Endodermal cell (in vitro differentiated cells): ENCODE measurements at regions not wholly inside any gene's neighbourhood (a gene's known extent, or its start where the extent isn't known, plus 50 kb on each side); places are given as distances from the start of the nearest gene placed in this dataset.

ENCODE experiments used
- DNase-seq: peaks from one replicate; pipeline ENCODE4 v3.0.0-alpha.2; 2017
- H3K27ac ChIP-seq: 2 replicates; pipeline ENCODE4 v1.5.1; 2013; ENCODE audit warnings: mild to moderate bottlenecking, low read depth, low read length, moderate library complexity
- H3K27me3 ChIP-seq: 2 replicates; pipeline ENCODE4 v1.6.1; 2013; ENCODE audit warnings: mild to moderate bottlenecking, low read length, moderate library complexity; ENCODE audit not compliant: insufficient read depth, control insufficient read depth, poor library complexity, severe bottlenecking
- H3K36me3 ChIP-seq: 2 replicates; pipeline ENCODE4 v1.7.0; 2013; ENCODE audit warnings: mild to moderate bottlenecking, low read length, moderate library complexity; ENCODE audit not compliant: control insufficient read depth, insufficient read depth
- H3K4me1 ChIP-seq: one replicate; pipeline ENCODE4 v1.7.0; 2013; ENCODE audit warnings: low read length; ENCODE audit not compliant: control insufficient read depth, insufficient read depth
- H3K4me3 ChIP-seq: 2 replicates; pipeline ENCODE4 v1.5.1; 2013; ENCODE audit warnings: mild to moderate bottlenecking, low read length, moderate library complexity
- H3K9ac ChIP-seq: 2 replicates; pipeline ENCODE4 v1.6.1; 2013; ENCODE audit warnings: mild to moderate bottlenecking, low read length, moderate library complexity; ENCODE audit not compliant: poor library complexity, severe bottlenecking; ENCODE audit errors: extremely low read depth
- H3K9me3 ChIP-seq: 2 replicates; pipeline ENCODE4 v1.6.1; 2013; ENCODE audit warnings: mild to moderate bottlenecking, low read length, moderate library complexity; ENCODE audit not compliant: control insufficient read depth
- H3K27ac Mint-ChIP-seq: 2 replicates; pipeline ENCODE4 v1.8.0; 2020; ENCODE audit warnings: mixed read lengths
- H3K27me3 Mint-ChIP-seq: 2 replicates; pipeline ENCODE4 v1.8.0; 2021; ENCODE audit warnings: mild to moderate bottlenecking, mixed read lengths; ENCODE audit not compliant: insufficient read depth
- H3K36me3 Mint-ChIP-seq: 2 replicates; pipeline ENCODE4 v1.8.0; 2020; ENCODE audit warnings: low read depth, mixed read lengths
- H3K4me1 Mint-ChIP-seq: 2 replicates; pipeline ENCODE4 v1.8.0; 2020; ENCODE audit warnings: mixed read lengths
- H3K4me3 Mint-ChIP-seq: 2 replicates; pipeline ENCODE4 v1.8.0; 2020; ENCODE audit warnings: mild to moderate bottlenecking, moderate library complexity, mixed read lengths
- H3K9me3 Mint-ChIP-seq: 2 replicates; pipeline ENCODE4 v1.8.0; 2020; ENCODE audit warnings: mild to moderate bottlenecking, mixed read lengths
- CTCF ChIP-seq: fragments of 200-600 bp; sonication (generic); conservative IDR thresholded peaks from 2 replicates; pipeline ENCODE4 v1.5.0; 2021; ENCODE audit warnings: antibody characterized with exemption, mild to moderate bottlenecking
- WGBS, 2 experiments: methylation state at CpG; one replicate each; pipeline versions ENCODE4 v1.1.5 to v1.1.7; 2013; ENCODE audit warnings: missing lambda C conversion rate in 2 of 2, mixed read lengths in 1 of 2; ENCODE audit not compliant: insufficient coverage in 1 of 2, insufficient read length in 1 of 2; 5-methylcytosine and 5-hydroxymethylcytosine counted together

- Mint-ChIP-seq H3K27ac (no peak overlapping the region), H3K4me3 (no peak overlapping the region), H3K27me3 (no peaks in the 10 kb centered on the region), H3K36me3 (no peaks in the 10 kb centered on the region), H3K4me1 (peaks cover 3% of the 10 kb centered on the region), H3K9me3 (no peaks in the 10 kb centered on the region)
- WGBS, 2 experiments: 96 to 100% methylated on average over 2 to 4 of the region's 4 CpGs
- H3K4me3 ChIP-seq: no peak overlapping the region
- no peaks in the 10 kb centered on the region for H3K27me3 ChIP-seq
- TF ChIP-seq CTCF: no peak
- no peaks in the 10 kb centered on the region for H3K4me1 ChIP-seq
- DNase-seq: no peak
- H3K27ac ChIP-seq: no peak overlapping the region
- H3K36me3 ChIP-seq: no peaks in the 10 kb centered on the region
- peaks cover under 1% of the 10 kb centered on the region for H3K9me3 ChIP-seq
- H3K9ac ChIP-seq: no peak overlapping the region
These were observed 110.4 kb downstream of the CDC42EP3 start for GRCh38 chr2:37560863-37561614.

DNA sequence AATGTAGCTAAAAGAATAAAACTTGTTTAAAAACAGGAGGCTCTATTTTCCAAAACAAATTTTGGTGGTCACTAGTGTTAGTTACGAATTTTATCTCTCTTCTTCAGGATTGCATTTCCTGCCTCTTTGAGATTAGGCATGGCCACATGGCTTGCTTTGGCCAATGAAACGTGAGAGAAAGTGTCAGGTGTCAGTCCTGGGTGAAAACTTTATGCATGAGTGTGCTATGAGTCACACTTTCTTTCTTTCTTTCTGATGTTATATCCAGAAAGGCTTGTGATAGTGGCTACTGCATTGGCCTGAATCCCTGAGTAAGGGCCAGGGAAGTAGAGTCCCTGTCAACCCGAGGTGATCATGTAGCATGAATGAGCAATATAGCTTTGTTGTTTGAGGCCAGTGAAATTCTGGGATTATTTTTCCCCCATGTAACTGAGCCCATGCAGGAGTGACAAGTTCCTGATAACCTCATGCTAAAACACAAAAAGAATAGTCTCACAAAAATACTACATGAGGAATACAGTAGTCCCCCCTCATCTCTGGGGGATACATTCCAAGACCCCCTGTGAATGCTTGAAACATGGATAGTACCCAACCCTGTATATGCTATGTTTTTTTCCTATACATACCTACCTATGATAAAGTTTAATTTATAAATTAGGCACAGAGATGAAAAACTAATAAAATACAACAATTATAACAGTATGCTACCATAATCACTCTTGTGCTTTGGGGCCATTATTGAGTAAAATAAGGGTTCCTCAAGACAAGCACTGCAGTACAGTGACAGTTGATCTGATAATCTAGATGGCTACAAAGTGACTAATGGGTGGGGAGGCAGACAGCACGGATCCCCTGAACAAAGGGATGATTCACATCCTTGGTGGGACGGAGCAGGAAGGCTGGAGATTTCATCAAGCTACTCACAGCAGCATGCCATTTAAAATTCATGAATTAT, 109.5 kb downstream of the CDC42EP3 start:
- peaks cover 6% of the 10 kb centered on the region for H3K9me3 Mint-ChIP-seq
- H3K4me3 Mint-ChIP-seq: no peak overlapping the region
- Histone ChIP-seq H3K4me3 (no peak overlapping the region), H3K27ac (no peak overlapping the region), H3K4me1 (no peaks in the 10 kb centered on the region), H3K36me3 (no peaks in the 10 kb centered on the region), H3K9me3 (peaks cover 7% of the 10 kb centered on the region), H3K9ac (no peak overlapping the region), H3K27me3 (no peaks in the 10 kb centered on the region)
- TF ChIP-seq CTCF: no peak
- WGBS, 2 experiments: 73 to 81% methylated on average over 2 to 5 of the region's 5 CpGs
- peaks cover 6% of the 10 kb centered on the region for H3K4me1 Mint-ChIP-seq
- DNase-seq: peak; percentile 62
- H3K36me3 Mint-ChIP-seq: peaks cover 4% of the 10 kb centered on the region
- no peaks in the 10 kb centered on the region for H3K27me3 Mint-ChIP-seq
- no peak overlapping the region for H3K27ac Mint-ChIP-seq

DNA sequence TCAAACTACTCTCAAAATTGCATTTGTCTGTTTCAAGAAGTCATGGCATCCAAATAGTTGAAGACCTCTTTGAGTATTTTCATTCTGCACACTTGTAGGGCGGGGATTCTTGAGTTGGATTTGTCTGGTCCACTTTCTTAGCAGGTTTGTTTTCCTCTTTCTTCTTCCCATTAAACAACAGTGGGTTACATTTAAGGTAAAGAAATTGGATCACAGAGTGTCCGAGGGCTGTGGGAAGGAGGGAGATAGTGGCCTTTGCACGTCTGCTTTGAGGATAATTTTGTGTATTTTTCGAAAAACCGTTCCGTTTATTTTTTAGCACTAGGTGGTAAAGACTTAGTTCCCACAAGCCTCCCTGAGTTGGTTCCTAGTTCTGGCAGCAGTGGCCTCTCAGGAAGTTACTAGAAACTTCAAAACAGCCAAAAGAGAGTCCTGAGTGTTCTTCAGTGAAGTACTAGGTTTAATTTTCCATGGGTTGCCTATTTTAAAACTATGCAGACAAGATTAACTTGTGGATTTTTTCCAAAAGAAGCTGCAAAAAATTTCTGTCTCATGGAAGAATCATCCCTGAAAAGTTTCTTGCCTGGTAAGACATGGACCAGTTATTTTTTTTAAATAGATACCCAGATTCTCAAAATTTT, 107.9 kb downstream of the CDC42EP3 start:
- WGBS, 2 experiments: 87 to 96% methylated on average over 4 to 6 of the region's 6 CpGs
- Mint-ChIP-seq H3K4me1 (peaks cover 7% of the 10 kb centered on the region), H3K27ac (no peak overlapping the region), H3K27me3 (no peaks in the 10 kb centered on the region), H3K9me3 (peaks cover 12% of the 10 kb centered on the region), H3K36me3 (peaks cover 4% of the 10 kb centered on the region), H3K4me3 (no peak overlapping the region)
- TF ChIP-seq CTCF: no peak
- Histone ChIP-seq H3K27ac (no peak overlapping the region), H3K27me3 (no peaks in the 10 kb centered on the region), H3K4me3 (no peak overlapping the region), H3K9ac (no peak overlapping the region), H3K9me3 (peaks cover 7% of the 10 kb centered on the region), H3K4me1 (no peaks in the 10 kb centered on the region), H3K36me3 (no peaks in the 10 kb centered on the region)
- DNase-seq: no peak
